Myocyte (in vitro differentiated cells): ENCODE measurements at regions not wholly inside any gene's neighbourhood (a gene's known extent, or its start where the extent isn't known, plus 50 kb on each side); places are given as distances from the start of the nearest gene placed in this dataset.
A peak's percentile ranks its signal among the peaks of the same experiment; 100 is the strongest.
"Not testable (repeated sequence)": the region's sequence is repeated elsewhere in the genome, so short reads cannot be mapped to it uniquely, and the experiment has no call there.

Experiments used
- DNase-seq: peaks from one replicate; pipeline ENCODE4 v3.0.0-alpha.2; 2012; ENCODE audit warnings: low read depth

- DNase-seq: peak; percentile 87
These were observed 55.1 kb downstream of the SOX9 start for GRCh38 chr17:72175787-72176515.

GRCh38 chr17:72176516-72176851 lies 55.7 kb downstream of the SOX9 start:
- DNase-seq: no peak

DNA sequence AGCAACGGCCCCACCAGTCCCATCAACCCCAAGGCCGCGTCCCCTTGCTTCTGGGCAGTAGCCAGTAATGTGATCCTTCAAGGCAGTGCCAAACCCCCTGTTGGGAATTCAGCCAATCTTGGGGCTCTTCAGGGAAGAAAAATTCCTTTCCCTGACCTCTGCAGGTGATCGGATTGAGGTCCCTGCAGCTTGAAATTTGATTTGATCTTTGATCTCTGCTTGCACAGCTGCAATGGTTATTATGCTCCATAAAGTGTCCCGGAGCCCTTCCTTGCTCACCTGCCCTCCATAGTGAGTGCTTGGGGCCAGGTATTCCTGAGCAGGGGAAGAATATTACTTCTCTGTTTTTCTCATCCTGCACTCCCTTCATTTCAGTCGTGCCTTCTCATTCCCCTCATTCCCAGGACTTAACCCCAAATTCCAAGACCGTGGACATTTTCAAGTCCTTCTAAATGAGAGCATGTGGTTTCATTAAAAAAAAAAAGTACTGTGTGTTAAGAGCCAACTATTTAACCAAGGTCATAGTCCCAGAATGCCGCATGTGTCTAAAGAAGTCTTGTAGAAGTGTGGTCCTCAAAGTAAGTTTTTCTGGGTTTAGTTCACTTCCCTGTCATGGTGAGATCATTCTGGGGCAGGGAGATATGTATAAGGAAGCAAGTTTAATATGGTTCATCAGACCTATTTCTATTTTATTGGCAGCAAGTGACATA lies 56.3 kb downstream of the SOX9 start:
- DNase-seq: peak; percentile 31

- DNase-seq: no peak
These were observed 56.9 kb downstream of the SOX9 start for GRCh38 chr17:72177738-72178137.

GRCh38 chr17:72182371-72182873 lies 61.6 kb downstream of the SOX9 start:
- no peak for DNase-seq

GRCh38 chr17:72183194-72183685 lies 62.4 kb downstream of the SOX9 start:
- no peak for DNase-seq

- no peak for DNase-seq
These were observed 64.0 kb downstream of the SOX9 start for GRCh38 chr17:72184805-72185204.

DNA sequence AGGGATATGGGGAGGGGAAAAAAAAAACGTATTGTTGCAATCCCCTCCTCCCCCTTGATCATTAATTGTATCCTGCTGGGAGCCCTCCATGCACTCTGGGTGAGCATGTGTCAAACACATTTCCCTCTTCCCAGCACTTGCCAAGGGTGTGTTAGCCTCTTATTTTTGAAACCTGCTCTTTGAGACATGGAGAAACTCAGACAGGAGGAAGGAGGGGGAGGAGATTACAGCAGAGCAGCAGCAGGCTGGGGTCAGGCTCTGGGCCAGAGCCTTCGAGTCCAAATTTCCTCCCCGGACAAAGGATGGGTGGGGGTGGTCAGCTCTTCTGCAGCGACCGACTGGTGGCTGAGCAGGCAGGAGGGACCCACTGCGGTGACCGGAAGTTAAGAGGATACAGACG lies 64.7 kb downstream of the SOX9 start:
- no peak for DNase-seq

GRCh38 chr17:72187556-72187955 lies 66.7 kb downstream of the SOX9 start:
- peak; percentile 61 for DNase-seq

- DNase-seq: no peak
These were observed 68.0 kb downstream of the SOX9 start for GRCh38 chr17:72188801-72189200.

DNA sequence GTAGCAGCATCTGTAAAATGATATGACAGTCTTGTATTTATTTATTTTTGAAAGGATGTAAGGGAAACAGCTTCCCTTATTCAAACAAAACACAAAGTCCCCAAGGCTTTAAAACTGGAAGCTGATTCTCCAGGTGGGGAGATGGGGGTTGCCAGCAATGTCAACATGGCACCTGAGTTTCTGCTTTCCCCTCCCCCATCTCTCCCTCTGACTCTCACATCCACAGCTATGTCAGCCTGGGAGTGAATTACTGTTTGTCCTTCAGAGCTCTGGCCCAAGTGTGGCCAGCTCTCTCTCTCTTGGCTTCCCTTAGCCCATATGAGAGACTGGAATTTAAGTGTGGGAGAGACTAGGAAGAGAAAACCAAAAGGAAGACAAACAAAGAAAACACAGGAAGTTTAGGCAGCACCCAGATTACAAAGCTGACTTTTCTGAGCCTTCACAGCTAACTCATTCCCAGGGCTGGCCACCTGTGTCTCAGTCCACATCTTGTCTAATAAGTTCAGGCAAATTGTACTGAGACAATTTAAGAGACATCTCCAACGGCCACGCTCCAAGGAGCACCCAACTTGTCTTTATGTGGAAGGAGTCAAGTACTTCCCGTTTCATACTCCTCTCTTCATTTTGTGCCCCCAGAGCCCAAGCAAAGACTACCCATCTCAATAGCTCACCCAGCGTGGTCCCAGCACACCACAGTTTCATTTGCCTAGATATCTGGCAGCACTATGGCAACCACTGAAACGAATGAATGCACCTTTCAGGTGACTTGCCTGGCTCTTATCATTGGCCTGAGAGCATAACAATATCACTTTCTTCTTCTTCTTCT lies 69.2 kb downstream of the SOX9 start:
- DNase-seq: no peak

- no peak for DNase-seq
These were observed 70.5 kb downstream of the SOX9 start for GRCh38 chr17:72191356-72191755.

- peak; percentile 68 for DNase-seq
These were observed 71.3 kb downstream of the SOX9 start for GRCh38 chr17:72191921-72192799.

DNA sequence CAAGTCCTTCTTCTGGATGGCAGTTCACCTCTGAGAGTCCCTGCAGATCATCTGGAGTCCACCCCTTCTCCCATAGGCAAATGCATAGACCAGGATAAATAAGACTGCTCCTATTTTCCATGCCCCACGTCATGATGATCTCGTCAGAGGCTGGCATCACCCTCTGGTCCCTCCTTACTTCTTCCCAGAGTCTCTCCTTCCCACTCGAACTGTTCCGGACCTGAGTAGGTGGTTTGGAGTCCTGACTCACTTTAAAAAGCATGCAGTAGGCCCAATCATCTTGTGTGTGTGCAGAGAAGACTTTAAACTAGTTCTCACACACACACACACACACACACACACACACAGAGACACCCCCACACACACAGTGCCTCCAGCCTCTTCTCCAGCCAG lies 72.0 kb downstream of the SOX9 start:
- no peak for DNase-seq

GRCh38 chr17:72193391-72194106 lies 72.7 kb downstream of the SOX9 start:
- peak; percentile 72 for DNase-seq

DNA sequence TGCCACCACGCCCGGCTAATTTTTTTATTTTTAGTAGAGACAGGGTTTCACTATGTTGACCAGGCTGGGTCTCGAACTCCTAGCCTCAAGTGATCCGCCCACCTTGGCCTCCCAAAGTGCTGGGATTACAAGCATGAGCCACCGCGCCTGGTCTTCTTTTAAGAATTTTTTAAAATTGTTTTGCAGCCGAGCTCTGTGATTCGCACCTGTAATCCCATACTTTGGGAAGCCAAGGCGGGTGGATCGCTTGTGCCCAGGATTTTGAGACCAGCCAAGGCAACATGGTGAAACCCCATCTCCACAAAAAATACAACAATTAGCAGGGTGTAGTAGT lies 73.3 kb downstream of the SOX9 start:
- DNase-seq: not testable (repeated sequence)

DNA sequence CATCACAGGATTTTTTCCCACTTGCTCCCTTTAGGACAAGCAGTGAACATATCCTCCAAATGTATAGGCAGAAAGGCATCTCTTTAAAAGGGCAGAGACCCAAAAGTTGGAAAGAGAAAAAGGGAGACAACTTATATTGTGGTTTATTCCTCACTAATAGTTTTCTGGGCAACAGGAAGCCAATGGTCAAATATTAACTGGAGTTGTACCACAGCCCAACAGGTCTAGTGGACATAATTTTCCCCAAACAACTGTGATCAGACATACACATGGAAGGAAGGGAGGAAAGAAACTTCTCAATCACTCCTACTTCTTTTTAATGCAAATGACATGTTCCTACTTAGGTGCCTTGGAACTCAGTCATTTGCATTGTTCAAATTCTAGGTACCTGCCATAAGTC lies 78.4 kb downstream of the SOX9 start:
- no peak for DNase-seq

DNA sequence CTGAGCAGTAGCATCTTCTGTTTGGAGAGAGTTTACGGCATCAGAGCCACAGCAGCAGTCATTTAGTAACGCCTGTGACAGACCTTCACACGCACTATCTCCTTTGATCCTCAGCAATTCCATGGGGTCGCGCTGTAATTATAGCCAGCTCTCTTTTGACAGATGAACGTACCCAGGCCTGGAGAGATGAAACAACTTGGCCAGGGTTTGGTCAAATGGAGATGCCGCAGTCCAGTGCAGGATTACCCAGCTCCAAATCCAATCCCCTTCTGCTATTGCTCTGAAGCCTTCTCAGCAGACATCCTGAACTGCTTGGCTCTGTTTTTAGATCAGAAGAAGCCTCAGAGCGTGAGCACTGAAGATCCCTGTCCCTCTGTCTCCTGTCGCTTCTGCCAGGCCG lies 83.9 kb downstream of the SOX9 start:
- DNase-seq: peak; percentile 24

- peak; percentile 87 for DNase-seq
These were observed 84.5 kb downstream of the SOX9 start for GRCh38 chr17:72205357-72205756.

DNA sequence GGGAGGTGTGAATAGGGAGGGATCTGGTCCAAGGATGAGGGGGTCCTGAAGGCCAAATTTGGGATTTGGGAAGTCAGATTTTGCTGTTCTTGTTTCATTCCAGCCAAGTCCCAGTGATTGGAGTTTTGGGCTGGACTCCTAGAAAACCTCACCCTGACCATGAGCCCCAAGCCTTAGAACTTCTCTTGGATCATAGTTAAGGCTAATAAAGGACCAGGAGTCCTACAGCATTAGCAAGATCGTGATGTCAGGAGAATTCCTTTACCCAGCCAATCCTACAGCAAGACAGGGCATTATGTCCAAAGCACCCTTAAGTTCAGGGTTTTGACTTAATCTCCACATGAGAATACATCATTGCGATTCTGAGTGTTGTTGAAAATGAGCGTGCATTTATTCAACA lies 85.0 kb downstream of the SOX9 start:
- DNase-seq: no peak
